HG03342 (cell line): ENCODE measurements at regions not wholly inside any gene's neighbourhood (a gene's known extent, or its start where the extent isn't known, plus 50 kb on each side); places are given as distances from the start of the nearest gene placed in this dataset.

Experiments
- ATAC-seq: cut with Tn5 transposase; IDR thresholded peaks from one replicate; pipeline ENCODE4 v1.9.1; 2021; ENCODE audit warnings: mild to moderate bottlenecking, moderate library complexity; ENCODE audit not compliant: unreplicated experiment

DNA sequence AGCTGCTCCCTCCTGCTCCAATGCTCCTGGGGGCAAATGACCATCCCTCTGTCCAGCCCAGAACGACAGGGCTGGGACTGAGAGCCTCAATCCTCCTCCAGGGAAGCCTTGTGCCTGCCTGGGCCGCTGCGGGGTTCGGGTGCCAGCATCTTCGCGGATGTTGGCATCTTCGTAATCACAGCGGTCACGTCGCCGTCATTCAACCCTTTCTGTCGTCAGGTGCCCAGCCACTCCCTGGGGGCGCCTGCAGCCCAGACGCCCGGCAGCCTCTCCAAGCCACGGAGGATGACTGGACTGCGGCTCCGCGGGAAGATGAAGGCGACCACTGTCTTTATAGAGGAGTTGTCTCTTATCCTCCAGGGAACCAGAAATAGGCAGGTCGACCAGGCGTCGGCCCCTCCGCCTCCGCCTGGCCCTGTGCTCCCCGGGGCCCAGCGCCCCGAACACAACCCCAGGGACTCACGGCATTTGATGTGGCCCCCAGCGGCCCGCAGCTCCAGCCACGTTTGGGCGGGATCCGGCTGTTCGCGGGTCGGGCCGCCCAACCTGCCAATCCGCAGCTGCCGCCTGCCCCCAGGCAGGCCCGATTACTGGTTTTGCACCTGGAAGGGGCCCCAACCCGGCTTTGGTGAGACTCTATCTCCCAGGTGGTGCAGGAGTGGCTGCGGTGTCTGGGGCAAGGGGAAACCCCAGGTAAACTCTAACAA, 113.9 kb downstream of the THNSL2 start:
- no peak for ATAC-seq

GRCh38 chr2:88281302-88282217, 111.4 kb downstream of the THNSL2 start:
- ATAC-seq, result no peak

DNA sequence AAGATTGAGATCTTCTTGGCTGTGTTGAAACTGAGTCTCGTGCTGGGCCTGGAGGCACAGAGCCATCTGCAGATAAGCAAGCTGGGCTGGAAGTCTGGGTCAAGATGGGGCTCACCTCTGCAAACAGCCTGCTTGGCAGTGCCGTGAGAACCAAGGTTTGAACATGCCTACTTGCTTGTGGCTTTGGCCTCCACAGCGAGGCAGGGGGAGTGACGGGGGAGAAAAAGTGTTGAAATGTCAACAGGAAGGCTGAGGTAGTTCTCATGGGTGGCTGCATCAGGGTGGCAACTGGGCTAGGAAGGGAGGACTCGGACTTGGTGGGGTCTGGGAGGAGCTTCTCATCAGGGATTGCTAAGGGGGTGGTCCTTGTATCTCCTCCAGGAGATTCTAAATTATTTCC, 99.7 kb downstream of the THNSL2 start:
- no peak for ATAC-seq

DNA sequence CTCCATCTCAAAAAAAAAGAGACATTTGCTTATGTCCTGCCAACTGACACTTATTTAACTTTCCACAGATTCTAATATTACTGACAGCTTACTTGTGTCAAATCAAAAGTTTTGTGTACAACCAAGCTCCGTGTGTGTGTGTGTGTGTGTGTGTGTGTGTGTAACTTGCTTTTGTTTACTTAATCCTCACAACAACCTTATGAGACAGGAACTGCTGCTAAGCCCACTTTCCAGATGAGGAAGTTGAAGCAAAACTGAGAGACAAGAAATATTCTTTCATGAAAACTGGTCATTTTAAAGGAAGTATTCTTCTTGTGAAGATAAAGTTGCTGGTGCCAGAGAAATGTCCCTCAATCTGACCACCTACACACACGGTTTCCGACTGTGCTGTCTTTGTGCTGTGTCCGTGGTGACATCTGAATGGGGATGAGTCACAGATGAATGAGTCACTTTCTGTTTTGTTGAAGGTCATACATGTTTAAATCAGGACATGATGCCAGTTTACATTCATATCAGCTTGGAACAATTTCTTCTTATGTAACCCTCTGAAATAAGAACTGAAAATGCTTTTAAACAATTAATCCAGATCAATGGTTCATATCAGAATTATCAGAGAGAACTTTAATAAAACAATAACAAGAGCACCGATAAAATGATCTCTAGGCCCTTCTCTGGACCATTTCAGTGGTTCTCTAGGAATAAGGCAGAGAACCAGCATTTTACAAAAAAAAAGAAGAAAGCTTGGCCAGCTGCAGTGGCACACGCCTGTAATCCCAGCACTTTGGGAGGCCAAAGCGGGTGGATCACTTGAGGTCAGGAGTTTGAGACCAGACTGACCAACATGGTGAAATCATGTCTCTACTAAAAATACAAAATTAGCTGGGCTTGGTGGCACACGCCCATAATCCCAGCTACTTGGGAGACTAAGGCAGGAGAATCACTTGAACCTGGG, 95.5 kb downstream of the THNSL2 start:
- ATAC-seq, result peak; percentile 86

GRCh38 chr2:88263861-88264260, 93.7 kb downstream of the THNSL2 start:
- ATAC-seq, result no peak

DNA sequence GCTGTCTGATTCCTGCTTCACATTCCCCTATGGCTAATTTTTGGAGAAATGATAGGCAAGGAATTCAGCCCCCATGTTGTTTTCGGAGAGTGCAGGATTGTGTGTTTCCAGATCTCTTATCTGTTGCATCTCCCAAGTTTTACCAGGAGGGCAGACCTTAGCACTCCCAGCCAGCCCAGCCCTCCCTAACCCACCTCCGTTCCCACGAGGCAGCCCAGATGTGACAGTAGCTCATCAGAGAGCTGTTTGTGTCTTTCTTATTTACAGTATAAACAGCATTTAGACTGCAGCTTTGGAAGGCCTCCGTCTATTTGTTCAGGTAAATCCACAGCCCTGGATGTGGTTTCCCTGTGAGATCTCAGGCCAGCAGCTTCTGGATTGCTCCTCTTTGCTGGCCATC, 91.6 kb downstream of the THNSL2 start:
- ATAC-seq, result no peak

GRCh38 chr2:88258208-88258607, 88.1 kb downstream of the THNSL2 start:
- no peak for ATAC-seq

DNA sequence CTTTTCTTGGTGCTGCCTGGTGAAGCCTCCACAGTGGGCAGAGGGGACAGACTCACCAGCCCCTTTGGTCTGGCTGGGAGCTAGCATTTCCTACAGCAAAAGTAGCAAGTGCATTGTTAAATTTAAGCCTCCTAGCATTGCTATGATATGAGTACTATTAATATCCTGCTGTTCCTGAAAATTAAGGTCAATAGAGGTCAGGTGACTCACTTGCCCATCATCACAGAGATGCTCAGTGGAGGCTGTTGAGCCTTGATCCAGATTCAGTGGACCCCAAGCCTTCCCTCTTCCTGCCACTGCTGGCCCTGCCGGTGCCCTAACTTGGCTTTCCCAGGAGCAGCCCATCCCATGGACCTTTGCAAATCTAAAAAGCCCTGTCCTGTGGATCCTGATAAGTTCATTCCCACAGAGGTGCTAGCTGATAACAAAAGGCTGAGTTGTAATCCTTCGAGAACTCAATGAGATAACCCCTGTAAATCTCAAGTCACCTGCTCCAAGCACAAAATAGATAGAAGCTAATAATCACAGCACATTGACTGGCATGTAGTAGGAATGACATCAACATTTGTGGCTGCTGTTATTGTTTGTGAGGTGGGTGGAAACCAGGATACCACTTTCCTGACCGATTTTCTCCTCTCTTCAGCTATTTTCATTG, 84.4 kb downstream of the THNSL2 start:
- ATAC-seq, result no peak

GRCh38 chr2:88253997-88254396, 83.9 kb downstream of the THNSL2 start:
- ATAC-seq, result no peak

- no peak for ATAC-seq
These were observed 83.2 kb downstream of the THNSL2 start for GRCh38 chr2:88253375-88253774.

- no peak for ATAC-seq
These were observed 82.5 kb downstream of the THNSL2 start for GRCh38 chr2:88252646-88253045.

- no peak for ATAC-seq
These were observed 82.0 kb downstream of the THNSL2 start for GRCh38 chr2:88252111-88252510.

- ATAC-seq, result no peak
These were observed 80.3 kb downstream of the THNSL2 start for GRCh38 chr2:88250404-88250803.

DNA sequence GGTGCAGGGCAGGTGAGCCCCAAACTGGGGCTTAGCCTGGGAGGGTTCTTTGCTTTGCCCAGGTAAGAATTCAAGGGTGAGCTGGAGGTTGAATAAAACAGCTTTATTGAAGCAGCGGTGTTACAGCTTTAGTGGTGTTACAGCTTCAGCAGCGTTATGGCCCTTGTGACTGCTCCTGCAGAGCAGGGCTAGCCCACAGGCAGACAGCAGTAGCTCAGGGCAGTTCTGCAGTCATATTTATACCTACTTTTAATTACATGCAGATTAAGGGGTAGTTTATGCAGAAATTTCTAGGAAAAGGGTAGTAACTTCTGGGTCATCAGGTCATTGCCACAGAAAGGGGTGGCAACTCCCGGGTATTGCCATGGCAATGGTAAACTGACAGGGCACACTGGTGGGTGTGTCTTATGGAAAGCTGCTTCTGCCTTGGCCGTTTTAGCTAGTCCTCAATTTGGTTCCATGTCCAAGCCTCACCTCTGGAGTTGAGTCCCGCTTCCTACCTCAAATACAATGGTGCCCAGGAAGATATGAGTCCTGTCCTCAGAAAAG, 78.2 kb downstream of the THNSL2 start:
- no peak for ATAC-seq

DNA sequence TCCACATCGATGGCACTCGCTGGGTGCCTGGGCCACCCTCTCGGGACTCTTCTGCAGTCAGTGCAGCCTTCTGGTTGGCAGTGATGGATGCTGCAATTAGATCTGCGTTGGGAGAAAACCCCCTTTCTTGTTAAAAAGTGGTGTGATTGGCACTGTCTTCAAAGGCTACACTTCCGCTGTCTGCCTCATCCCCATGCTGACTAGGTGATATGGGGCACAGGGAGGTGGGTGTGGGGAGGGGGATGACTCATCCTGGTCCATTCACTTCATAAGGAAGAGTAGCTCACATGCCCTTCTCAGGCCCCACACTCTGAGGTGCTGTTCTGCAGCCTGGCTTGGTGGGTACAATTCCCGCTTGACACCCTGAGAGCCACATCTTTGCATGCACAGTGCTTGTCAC, 77.4 kb downstream of the THNSL2 start:
- ATAC-seq, result no peak

GRCh38 chr2:88245109-88245508, 75.0 kb downstream of the THNSL2 start:
- no peak for ATAC-seq

GRCh38 chr2:88239781-88240180, 69.6 kb downstream of the THNSL2 start:
- ATAC-seq, result no peak

GRCh38 chr2:88236666-88237065, 66.5 kb downstream of the THNSL2 start:
- no peak for ATAC-seq
